GM04503 (cell line): ENCODE measurements at regions not wholly inside any gene's neighbourhood (a gene's known extent, or its start where the extent isn't known, plus 50 kb on each side); places are given as distances from the start of the nearest gene placed in this dataset.
A peak's percentile ranks its signal among the peaks of the same experiment; 100 is the strongest.

Experiments used
- DNase-seq: peaks from one replicate; pipeline ENCODE4 v3.0.0-alpha.2; 2012; ENCODE audit warnings: low read depth

- no peak for DNase-seq
These were observed 98.6 kb upstream of the PCSK2 start for GRCh38 chr20:17128206-17128605.

GRCh38 chr20:17129089-17129488, 97.8 kb upstream of the PCSK2 start:
- no peak for DNase-seq

- DNase-seq, result no peak
These were observed 89.1 kb upstream of the PCSK2 start for GRCh38 chr20:17137692-17138091.

- DNase-seq, result no peak
These were observed 88.6 kb upstream of the PCSK2 start for GRCh38 chr20:17138237-17138636.

- no peak for DNase-seq
These were observed 85.9 kb upstream of the PCSK2 start for GRCh38 chr20:17140894-17141293.

- DNase-seq, result no peak
These were observed 85.3 kb upstream of the PCSK2 start for GRCh38 chr20:17141568-17141967.

GRCh38 chr20:17142666-17143065, 84.2 kb upstream of the PCSK2 start:
- no peak for DNase-seq

GRCh38 chr20:17150858-17151257, 76.0 kb upstream of the PCSK2 start:
- no peak for DNase-seq

- no peak for DNase-seq
These were observed 71.4 kb upstream of the PCSK2 start for GRCh38 chr20:17155401-17155800.

- no peak for DNase-seq
These were observed 68.1 kb upstream of the PCSK2 start for GRCh38 chr20:17158701-17159100.

- no peak for DNase-seq
These were observed 65.0 kb upstream of the PCSK2 start for GRCh38 chr20:17161673-17162481.

- no peak for DNase-seq
These were observed 58.7 kb upstream of the PCSK2 start for GRCh38 chr20:17168026-17168612.

- DNase-seq, result no peak
These were observed 57.2 kb upstream of the PCSK2 start for GRCh38 chr20:17169585-17170136.

- DNase-seq, result no peak
These were observed 55.0 kb upstream of the PCSK2 start for GRCh38 chr20:17171746-17172280.

- peak; percentile 13 for DNase-seq
These were observed 53.9 kb upstream of the PCSK2 start for GRCh38 chr20:17172836-17173516.
